ENCODE measurements at regions not wholly inside any gene's neighbourhood (a gene's known extent, or its start where the extent isn't known, plus 50 kb on each side); places are given as distances from the start of the nearest gene placed in this dataset.

DNA sequence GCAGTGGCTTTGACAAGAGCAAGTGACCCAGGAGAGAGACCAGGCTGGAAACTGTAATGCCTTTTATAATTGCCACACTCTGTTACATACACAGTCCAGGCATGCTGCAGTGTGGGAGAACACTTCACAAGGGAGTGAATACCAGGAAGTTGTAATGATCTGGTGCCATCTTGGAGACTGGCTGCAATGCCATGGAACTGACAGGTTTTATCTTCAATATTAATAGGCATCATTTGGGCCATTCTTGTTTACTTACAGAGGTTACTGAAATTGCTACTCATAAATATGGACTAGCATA is 274.3 kb downstream of the AUH start:
- TF ChIP-seq, protein P1, sequence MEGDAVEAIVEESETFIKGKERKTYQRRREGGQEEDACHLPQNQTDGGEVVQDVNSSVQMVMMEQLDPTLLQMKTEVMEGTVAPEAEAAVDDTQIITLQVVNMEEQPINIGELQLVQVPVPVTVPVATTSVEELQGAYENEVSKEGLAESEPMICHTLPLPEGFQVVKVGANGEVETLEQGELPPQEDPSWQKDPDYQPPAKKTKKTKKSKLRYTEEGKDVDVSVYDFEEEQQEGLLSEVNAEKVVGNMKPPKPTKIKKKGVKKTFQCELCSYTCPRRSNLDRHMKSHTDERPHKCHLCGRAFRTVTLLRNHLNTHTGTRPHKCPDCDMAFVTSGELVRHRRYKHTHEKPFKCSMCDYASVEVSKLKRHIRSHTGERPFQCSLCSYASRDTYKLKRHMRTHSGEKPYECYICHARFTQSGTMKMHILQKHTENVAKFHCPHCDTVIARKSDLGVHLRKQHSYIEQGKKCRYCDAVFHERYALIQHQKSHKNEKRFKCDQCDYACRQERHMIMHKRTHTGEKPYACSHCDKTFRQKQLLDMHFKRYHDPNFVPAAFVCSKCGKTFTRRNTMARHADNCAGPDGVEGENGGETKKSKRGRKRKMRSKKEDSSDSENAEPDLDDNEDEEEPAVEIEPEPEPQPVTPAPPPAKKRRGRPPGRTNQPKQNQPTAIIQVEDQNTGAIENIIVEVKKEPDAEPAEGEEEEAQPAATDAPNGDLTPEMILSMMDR (conservative IDR thresholded peaks at IDR 0.05): no peak
- no peak for TF ChIP-seq ZFX (IDR thresholded peaks at IDR 0.05)
